Right atrium auricular region (tissue), 2 donors: ENCODE measurements at regions not wholly inside any gene's neighbourhood (a gene's known extent, or its start where the extent isn't known, plus 50 kb on each side); places are given as distances from the start of the nearest gene placed in this dataset.

Experiments
- DNase-seq: peaks from one replicate; pipeline ENCODE4 v3.0.0-alpha.2; 2019; ENCODE audit warnings: low spot score
- H3K27ac ChIP-seq, 2 donors: fragments of 200-600 bp; sonication (generic); 1 replicate in 1 of 2; 2 replicates in 1 of 2; pipeline ENCODE4 v1.5.1; 2016 to 2019
- H3K27me3 ChIP-seq, 2 donors: fragments of 200-600 bp; sonication (generic); one replicate each; pipeline versions ENCODE4 v1.5.1 to v1.6.0; 2017 to 2019
- H3K36me3 ChIP-seq: fragments of 200-600 bp; sonication (generic); one replicate; pipeline ENCODE4 v1.5.1; 2016
- H3K4me1 ChIP-seq, 2 donors: fragments of 200-600 bp; sonication (generic); one replicate each; pipeline versions ENCODE4 v1.5.1 to v1.6.0; 2017 to 2019
- H3K4me3 ChIP-seq, 2 donors: fragments of 200-600 bp; sonication (generic); 1 replicate in 1 of 2; 2 replicates in 1 of 2; pipeline ENCODE4 v1.5.1; 2017 to 2019; ENCODE audit warnings: mild to moderate bottlenecking in 1 of 2, moderate library complexity in 1 of 2
- H3K9me3 ChIP-seq, 2 donors: fragments of 200-600 bp; sonication (generic); one replicate each; pipeline ENCODE4 v1.5.1; 2019
- TF ChIP-seq, protein P1 (sequence below), 2 donors: fragments of 200-600 bp; sonication (generic); IDR thresholded peaks; one replicate each; pipeline ENCODE4 v1.5.1; 2019; ENCODE audit warnings: antibody characterized with exemption in 2 of 2

DNA sequence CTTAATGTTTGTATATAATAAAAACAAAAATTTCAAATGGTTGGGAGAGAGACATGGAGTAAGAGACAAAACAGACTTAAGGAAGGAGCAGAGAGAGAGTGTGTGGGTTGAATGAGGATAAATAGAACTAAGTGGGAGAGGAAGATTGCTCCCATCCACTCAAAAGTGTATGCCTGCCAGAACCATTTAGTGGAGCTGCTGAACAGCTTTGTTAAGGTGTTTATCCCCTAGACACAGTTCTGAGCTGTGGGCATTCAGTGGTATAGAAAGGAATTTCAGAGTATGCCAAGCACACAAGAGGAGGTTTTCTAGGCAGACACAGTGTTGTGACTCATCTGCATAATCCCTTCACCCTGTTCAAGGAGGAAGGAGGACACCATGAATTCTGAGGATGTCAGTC is 508.6 kb upstream of the EPHA5 start:
- no peak overlapping the region for H3K4me3 ChIP-seq
- H3K9me3 ChIP-seq: peaks cover 0 to 2% of the 10 kb centered on the region in 2 donors
- DNase-seq: no peak
- no peaks in the 10 kb centered on the region for H3K27me3 ChIP-seq
- TF ChIP-seq, protein P1, sequence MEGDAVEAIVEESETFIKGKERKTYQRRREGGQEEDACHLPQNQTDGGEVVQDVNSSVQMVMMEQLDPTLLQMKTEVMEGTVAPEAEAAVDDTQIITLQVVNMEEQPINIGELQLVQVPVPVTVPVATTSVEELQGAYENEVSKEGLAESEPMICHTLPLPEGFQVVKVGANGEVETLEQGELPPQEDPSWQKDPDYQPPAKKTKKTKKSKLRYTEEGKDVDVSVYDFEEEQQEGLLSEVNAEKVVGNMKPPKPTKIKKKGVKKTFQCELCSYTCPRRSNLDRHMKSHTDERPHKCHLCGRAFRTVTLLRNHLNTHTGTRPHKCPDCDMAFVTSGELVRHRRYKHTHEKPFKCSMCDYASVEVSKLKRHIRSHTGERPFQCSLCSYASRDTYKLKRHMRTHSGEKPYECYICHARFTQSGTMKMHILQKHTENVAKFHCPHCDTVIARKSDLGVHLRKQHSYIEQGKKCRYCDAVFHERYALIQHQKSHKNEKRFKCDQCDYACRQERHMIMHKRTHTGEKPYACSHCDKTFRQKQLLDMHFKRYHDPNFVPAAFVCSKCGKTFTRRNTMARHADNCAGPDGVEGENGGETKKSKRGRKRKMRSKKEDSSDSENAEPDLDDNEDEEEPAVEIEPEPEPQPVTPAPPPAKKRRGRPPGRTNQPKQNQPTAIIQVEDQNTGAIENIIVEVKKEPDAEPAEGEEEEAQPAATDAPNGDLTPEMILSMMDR (IDR thresholded peaks at IDR 0.05): no peak
- no peak overlapping the region for H3K27ac ChIP-seq
- H3K36me3 ChIP-seq: no peaks in the 10 kb centered on the region
- no peaks in the 10 kb centered on the region for H3K4me1 ChIP-seq

DNA sequence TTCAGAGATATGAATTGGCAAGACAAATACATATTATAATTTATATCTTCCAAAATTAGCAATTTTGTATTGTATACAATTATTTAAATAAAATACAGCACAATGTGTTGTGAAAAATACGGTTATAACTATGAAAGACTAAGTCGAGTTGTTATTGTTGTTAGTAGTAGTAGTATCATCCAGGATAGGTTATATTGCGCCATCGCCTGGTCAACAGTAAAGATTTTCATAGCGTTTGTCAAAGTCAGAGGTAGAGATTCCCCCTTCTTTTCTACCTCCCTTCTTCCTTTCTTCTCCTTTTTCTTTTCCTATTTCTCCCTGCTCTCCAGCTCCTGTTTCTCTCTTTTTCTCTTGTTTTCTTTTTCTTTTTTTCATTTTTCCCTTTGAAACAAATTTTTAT is 499.1 kb upstream of the EPHA5 start:
- no peak for DNase-seq
- TF ChIP-seq, protein P1 (IDR thresholded peaks at IDR 0.05): no peak
- Histone ChIP-seq H3K27ac (no peak overlapping the region), H3K4me3 (no peak overlapping the region), H3K27me3 (no peaks in the 10 kb centered on the region), H3K9me3 (peaks cover 0 to 20% of the 10 kb centered on the region in 2 donors), H3K4me1 (no peaks in the 10 kb centered on the region), H3K36me3 (no peaks in the 10 kb centered on the region)

DNA sequence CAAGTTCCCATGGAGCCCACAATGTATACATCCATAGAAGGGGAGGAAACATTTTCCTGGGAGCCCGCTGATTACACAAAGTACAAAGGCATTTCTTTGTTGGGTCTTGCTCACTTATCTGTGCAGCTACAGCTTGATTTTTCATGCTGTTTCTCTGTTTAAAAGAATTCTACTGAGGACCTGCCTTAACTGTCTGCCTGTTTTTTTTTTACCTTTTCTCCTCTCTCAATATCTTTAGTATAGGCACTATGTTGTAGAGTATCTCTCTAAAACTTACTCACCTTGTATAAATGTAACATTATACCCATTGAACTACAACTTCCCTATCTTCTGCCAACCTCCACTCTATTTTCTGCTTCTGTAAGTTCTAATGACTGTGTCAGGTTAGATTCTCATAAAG is 494.6 kb upstream of the EPHA5 start:
- Histone ChIP-seq H3K4me3 (no peak overlapping the region), H3K36me3 (no peaks in the 10 kb centered on the region), H3K4me1 (no peaks in the 10 kb centered on the region), H3K27ac (no peak overlapping the region), H3K9me3 (peaks cover 0 to 15% of the 10 kb centered on the region in 2 donors), H3K27me3 (no peaks in the 10 kb centered on the region)
- TF ChIP-seq, protein P1 (IDR thresholded peaks at IDR 0.05): no peak
- DNase-seq: no peak

DNA sequence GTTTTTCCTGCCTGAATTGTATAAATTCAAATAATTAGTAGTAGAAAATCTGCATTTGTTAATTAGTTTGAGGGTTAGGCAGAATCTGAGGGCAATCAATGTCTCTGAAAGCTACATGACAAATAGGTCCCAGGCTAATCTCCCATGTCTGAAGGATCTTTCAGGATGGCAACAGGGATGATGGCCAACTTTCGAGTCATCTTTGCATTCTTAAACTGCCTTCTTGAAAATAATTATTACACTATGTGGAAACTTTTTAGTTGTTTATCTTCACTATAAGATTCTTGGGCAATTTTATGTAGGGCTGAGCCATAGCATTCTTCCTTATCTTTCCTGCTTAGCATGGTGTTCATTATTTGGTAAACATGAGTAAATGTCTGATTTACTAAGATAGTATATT is 490.3 kb upstream of the EPHA5 start:
- peaks cover 0 to 15% of the 10 kb centered on the region in 2 donors for H3K9me3 ChIP-seq
- H3K4me3 ChIP-seq: no peak overlapping the region
- no peak overlapping the region for H3K27ac ChIP-seq
- TF ChIP-seq, protein P1 (IDR thresholded peaks at IDR 0.05): no peak
- no peaks in the 10 kb centered on the region for H3K36me3 ChIP-seq
- DNase-seq: no peak
- no peaks in the 10 kb centered on the region for H3K4me1 ChIP-seq
- H3K27me3 ChIP-seq: no peaks in the 10 kb centered on the region

DNA sequence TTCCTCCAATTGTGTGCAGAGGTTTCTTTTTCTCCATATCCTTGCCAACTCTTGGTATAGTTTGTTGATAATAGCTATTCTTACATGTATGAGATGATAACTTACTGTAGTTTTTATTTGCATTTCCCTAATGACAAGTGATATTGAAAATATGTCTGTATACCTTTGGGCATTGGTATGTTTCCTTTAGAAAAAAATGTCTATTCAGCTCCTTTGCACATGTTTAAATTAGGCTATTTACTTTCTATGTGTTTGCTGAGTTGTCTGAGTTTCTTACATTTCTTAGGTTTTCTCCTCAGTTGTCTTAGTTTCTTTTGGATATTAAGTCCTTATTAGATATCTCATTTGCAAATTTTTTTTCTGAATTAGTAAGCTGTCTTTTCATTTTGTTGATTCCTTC is 487.3 kb upstream of the EPHA5 start:
- Histone ChIP-seq H3K27me3 (no peaks in the 10 kb centered on the region), H3K4me1 (no peaks in the 10 kb centered on the region), H3K36me3 (no peaks in the 10 kb centered on the region), H3K9me3 (no peaks in the 10 kb centered on the region), H3K4me3 (no peak overlapping the region), H3K27ac (no peak overlapping the region)
- no peak for DNase-seq
- TF ChIP-seq, protein P1 (IDR thresholded peaks at IDR 0.05): no peak

DNA sequence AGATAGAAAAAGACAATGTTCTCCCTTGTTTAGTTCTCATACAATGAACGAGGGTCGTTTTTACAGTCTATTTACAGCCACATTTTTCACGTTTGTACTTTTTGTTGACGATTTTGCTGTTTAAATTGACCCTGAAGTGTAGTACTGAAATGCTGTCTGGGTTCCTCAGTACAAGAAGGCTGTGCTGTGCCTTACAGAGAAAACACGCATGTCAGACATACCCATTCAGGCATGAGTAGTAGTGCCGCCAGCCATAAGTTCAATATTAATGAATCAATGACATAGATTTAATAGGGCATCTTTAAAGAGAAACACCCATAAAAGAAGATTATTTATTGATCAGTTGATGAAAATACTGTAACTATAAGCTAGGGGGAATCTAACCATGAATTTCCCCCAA is 459.8 kb upstream of the EPHA5 start:
- Histone ChIP-seq H3K27me3 (no peaks in the 10 kb centered on the region), H3K27ac (no peak overlapping the region), H3K4me3 (no peak overlapping the region), H3K9me3 (no peaks in the 10 kb centered on the region), H3K4me1 (no peaks in the 10 kb centered on the region), H3K36me3 (no peaks in the 10 kb centered on the region)
- no peak for DNase-seq
- TF ChIP-seq, protein P1 (IDR thresholded peaks at IDR 0.05): no peak
